Umbilical cord (tissue), 1 donor: ENCODE measurements at regions not wholly inside any gene's neighbourhood (a gene's known extent, or its start where the extent isn't known, plus 50 kb on each side); places are given as distances from the start of the nearest gene placed in this dataset.
A peak's percentile ranks its signal among the peaks of the same experiment; 100 is the strongest.

Experiments
- DNase-seq: peaks from one replicate; pipeline ENCODE4 v3.0.0-alpha.2; 2015; ENCODE audit warnings: low spot score

GRCh38 chr9:107881626-107882300 is 392.2 kb upstream of the KLF4 start:
- DNase-seq, result no peak

- no peak for DNase-seq
These were observed 388.9 kb upstream of the KLF4 start for GRCh38 chr9:107878462-107878861.

GRCh38 chr9:107875571-107875980 is 386.0 kb upstream of the KLF4 start:
- DNase-seq, result no peak

GRCh38 chr9:107874591-107875369 is 385.2 kb upstream of the KLF4 start:
- DNase-seq, result no peak

- no peak for DNase-seq
These were observed 384.6 kb upstream of the KLF4 start for GRCh38 chr9:107874137-107874536.

GRCh38 chr9:107872457-107873192 is 383.1 kb upstream of the KLF4 start:
- no peak for DNase-seq

GRCh38 chr9:107870927-107871680 is 381.5 kb upstream of the KLF4 start:
- no peak for DNase-seq

- no peak for DNase-seq
These were observed 380.7 kb upstream of the KLF4 start for GRCh38 chr9:107870221-107870620.

GRCh38 chr9:107869111-107869510 is 379.5 kb upstream of the KLF4 start:
- DNase-seq, result peak; percentile 31

GRCh38 chr9:107868186-107868585 is 378.6 kb upstream of the KLF4 start:
- no peak for DNase-seq

- DNase-seq, result no peak
These were observed 378.2 kb upstream of the KLF4 start for GRCh38 chr9:107867738-107868137.

GRCh38 chr9:107866711-107867311 is 377.2 kb upstream of the KLF4 start:
- DNase-seq, result peak; percentile 45

- peak; percentile 26 for DNase-seq
These were observed 373.8 kb upstream of the KLF4 start for GRCh38 chr9:107863396-107863795.

GRCh38 chr9:107862881-107863280 is 373.3 kb upstream of the KLF4 start:
- DNase-seq, result no peak

GRCh38 chr9:107862323-107862722 is 372.8 kb upstream of the KLF4 start:
- DNase-seq, result no peak

GRCh38 chr9:107861075-107861474 is 371.5 kb upstream of the KLF4 start:
- no peak for DNase-seq

- DNase-seq, result no peak
These were observed 368.7 kb upstream of the KLF4 start for GRCh38 chr9:107858260-107858659.

- no peak for DNase-seq
These were observed 367.1 kb upstream of the KLF4 start for GRCh38 chr9:107856633-107857032.

- no peak for DNase-seq
These were observed 365.6 kb upstream of the KLF4 start for GRCh38 chr9:107855164-107855563.

- no peak for DNase-seq
These were observed 363.9 kb upstream of the KLF4 start for GRCh38 chr9:107853461-107853860.

- no peak for DNase-seq
These were observed 363.3 kb upstream of the KLF4 start for GRCh38 chr9:107852891-107853290.
